Rectal smooth muscle tissue (tissue), 1 donor: ENCODE measurements at regions not wholly inside any gene's neighbourhood (a gene's known extent, or its start where the extent isn't known, plus 50 kb on each side); places are given as distances from the start of the nearest gene placed in this dataset.

Experiments used
- H3K27ac ChIP-seq: one replicate; pipeline ENCODE4 v1.7.0; 2013; ENCODE audit warnings: low read depth, low read length, inconsistent platforms
- H3K27me3 ChIP-seq: one replicate; pipeline ENCODE4 v1.7.0; 2013; ENCODE audit warnings: low read length; ENCODE audit not compliant: control insufficient read depth, insufficient read depth
- H3K36me3 ChIP-seq: one replicate; pipeline ENCODE4 v1.7.0; 2013; ENCODE audit warnings: low read length; ENCODE audit not compliant: control insufficient read depth, insufficient read depth
- H3K4me1 ChIP-seq: one replicate; pipeline ENCODE4 v1.7.0; 2013; ENCODE audit warnings: low read length; ENCODE audit not compliant: control insufficient read depth, insufficient read depth
- H3K4me3 ChIP-seq: one replicate; pipeline ENCODE4 v1.7.0; 2013; ENCODE audit warnings: low read length
- H3K9ac ChIP-seq: one replicate; pipeline ENCODE4 v1.7.0; 2013; ENCODE audit warnings: low read length

DNA sequence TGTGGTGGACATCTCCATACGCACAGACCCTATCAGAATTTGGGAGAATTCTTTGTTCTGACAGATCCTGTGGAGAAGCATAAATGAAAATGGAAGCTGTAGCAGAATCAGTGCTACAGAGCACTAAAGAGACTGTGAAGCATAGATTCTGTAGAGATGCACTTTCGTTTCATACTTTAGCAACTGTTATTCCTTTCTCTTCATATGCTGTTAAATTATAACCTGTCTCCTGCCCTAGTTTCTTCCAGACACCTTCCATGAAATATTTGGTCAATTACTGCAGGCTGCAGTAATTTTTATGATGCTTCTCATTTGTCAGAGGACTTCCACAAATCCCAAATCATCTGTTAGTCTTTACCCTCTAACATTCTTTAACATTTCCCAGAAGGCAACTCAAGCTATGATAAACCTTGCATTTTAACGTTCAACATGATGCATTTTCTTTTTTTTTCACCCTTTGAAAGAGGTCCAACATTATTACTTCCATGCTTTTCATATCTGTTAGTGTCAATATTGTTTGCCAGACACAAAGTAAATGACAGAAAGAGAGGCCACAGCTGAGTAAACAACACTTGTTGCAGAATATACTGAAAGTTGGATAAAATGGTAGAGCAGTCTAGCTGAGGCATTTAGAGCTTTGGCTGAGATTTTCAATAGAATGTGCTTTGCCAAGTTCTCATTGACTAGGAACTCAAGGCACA, 412.7 kb downstream of the LMO7 start:
- no peak overlapping the region for H3K9ac ChIP-seq
- no peaks in the 10 kb centered on the region for H3K27me3 ChIP-seq
- H3K27ac ChIP-seq = no peak overlapping the region
- no peaks in the 10 kb centered on the region for H3K4me1 ChIP-seq
- H3K36me3 ChIP-seq = no peaks in the 10 kb centered on the region
- no peak overlapping the region for H3K4me3 ChIP-seq

- H3K27me3 ChIP-seq = no peaks in the 10 kb centered on the region
- H3K27ac ChIP-seq = no peak overlapping the region
- no peaks in the 10 kb centered on the region for H3K36me3 ChIP-seq
- no peak overlapping the region for H3K4me3 ChIP-seq
- H3K4me1 ChIP-seq = no peaks in the 10 kb centered on the region
- H3K9ac ChIP-seq = no peak overlapping the region
Measured at GRCh38 chr13:76048131-76048530, 412.0 kb downstream of the LMO7 start.

DNA sequence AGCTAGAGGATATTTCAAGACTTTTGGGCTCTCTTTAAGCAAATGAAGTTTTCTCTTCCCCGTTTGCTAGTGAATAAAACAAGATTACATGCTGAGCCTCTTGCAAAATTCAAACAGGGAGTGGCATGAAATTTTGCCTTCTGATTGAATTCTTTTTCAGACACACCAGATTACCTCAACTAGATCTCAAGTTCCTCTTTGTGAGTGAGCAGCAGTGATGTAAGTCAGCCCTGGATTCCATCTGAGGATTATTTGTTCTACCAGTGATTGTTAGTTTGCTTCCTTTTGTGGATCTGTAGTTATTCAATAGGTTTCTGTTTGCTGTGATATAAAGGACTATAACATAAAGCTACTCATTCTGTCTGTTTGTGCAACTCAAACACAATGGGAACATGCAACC, 407.7 kb downstream of the LMO7 start:
- H3K27ac ChIP-seq = no peak overlapping the region
- no peaks in the 10 kb centered on the region for H3K36me3 ChIP-seq
- no peak overlapping the region for H3K9ac ChIP-seq
- no peaks in the 10 kb centered on the region for H3K27me3 ChIP-seq
- H3K4me1 ChIP-seq = no peaks in the 10 kb centered on the region
- no peak overlapping the region for H3K4me3 ChIP-seq

GRCh38 chr13:76038920-76039716, 403.0 kb downstream of the LMO7 start:
- H3K36me3 ChIP-seq = no peaks in the 10 kb centered on the region
- no peak overlapping the region for H3K27ac ChIP-seq
- H3K27me3 ChIP-seq = no peaks in the 10 kb centered on the region
- H3K4me3 ChIP-seq = no peak overlapping the region
- H3K9ac ChIP-seq = no peak overlapping the region
- no peaks in the 10 kb centered on the region for H3K4me1 ChIP-seq

- Histone ChIP-seq H3K9ac (no peak overlapping the region), H3K27me3 (no peaks in the 10 kb centered on the region), H3K4me3 (no peak overlapping the region), H3K27ac (no peak overlapping the region), H3K4me1 (no peaks in the 10 kb centered on the region), H3K36me3 (no peaks in the 10 kb centered on the region)
Measured at GRCh38 chr13:76036176-76036575, 400.0 kb downstream of the LMO7 start.

DNA sequence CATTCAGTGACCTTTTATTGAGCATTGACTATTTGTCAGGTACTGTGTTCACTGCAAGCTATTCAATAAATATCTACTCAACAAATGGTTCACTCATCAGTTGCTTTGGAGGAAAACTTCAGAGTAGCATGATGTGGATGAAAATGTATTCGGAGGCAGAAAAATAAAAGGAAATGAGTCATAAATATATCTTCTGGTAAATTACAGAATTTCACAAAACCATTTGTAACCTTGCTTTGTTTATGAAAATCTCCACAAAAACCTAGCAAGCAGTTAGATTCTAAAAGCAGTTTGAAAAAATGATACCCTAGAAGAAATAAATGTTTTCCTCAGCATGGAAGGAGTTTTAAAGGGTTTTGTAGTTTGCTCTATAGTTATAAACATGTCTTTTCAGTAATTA, 399.6 kb downstream of the LMO7 start:
- Histone ChIP-seq H3K27ac (no peak overlapping the region), H3K9ac (no peak overlapping the region), H3K4me1 (no peaks in the 10 kb centered on the region), H3K36me3 (no peaks in the 10 kb centered on the region), H3K4me3 (no peak overlapping the region), H3K27me3 (no peaks in the 10 kb centered on the region)

- Histone ChIP-seq H3K4me1 (no peaks in the 10 kb centered on the region), H3K27ac (no peak overlapping the region), H3K4me3 (no peak overlapping the region), H3K27me3 (no peaks in the 10 kb centered on the region), H3K9ac (no peak overlapping the region), H3K36me3 (no peaks in the 10 kb centered on the region)
Measured at GRCh38 chr13:76029706-76030105, 393.6 kb downstream of the LMO7 start.

DNA sequence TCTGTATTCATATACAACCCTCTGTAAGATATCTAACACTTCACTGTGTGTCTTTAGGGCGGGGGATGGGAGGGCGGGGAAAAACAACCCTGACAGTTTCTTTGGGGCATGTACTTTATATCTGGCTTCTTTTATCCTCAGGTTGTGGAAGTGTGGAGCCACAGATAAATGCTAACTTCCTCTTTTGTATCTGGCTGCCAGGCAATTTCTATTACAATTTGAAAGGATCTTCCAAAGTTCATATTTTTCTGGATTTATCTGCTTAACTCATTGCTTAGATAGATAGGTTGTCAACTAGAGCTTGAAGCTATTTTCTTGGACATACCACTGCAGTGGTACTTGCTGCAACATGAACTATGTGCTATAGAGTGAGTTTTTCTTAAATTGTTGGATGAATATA, 393.0 kb downstream of the LMO7 start:
- Histone ChIP-seq H3K27ac (no peak overlapping the region), H3K4me1 (no peaks in the 10 kb centered on the region), H3K9ac (no peak overlapping the region), H3K4me3 (no peak overlapping the region), H3K36me3 (no peaks in the 10 kb centered on the region), H3K27me3 (no peaks in the 10 kb centered on the region)

GRCh38 chr13:76027131-76027530, 391.0 kb downstream of the LMO7 start:
- Histone ChIP-seq H3K9ac (no peak overlapping the region), H3K4me3 (no peak overlapping the region), H3K27ac (no peak overlapping the region), H3K36me3 (no peaks in the 10 kb centered on the region), H3K4me1 (no peaks in the 10 kb centered on the region), H3K27me3 (no peaks in the 10 kb centered on the region)

DNA sequence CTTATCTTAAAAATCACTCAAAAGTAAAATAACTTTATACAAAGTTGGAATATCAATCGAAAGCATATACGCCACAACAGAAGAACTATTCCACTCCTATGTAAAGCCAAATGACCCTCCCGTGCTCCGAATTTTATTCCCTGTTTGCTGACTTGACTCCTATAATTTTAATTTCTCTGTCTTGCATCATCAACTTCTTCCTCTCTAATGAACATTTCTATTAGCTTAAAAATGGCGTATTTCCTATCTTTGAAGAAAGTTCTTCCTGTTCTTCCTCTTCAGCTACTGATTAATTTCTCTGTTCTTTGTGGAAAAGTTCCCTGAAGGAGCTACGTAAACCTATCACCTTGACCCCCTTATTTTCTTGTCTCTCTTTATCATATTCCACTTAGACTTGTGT, 389.3 kb downstream of the LMO7 start:
- no peaks in the 10 kb centered on the region for H3K36me3 ChIP-seq
- H3K27me3 ChIP-seq = no peaks in the 10 kb centered on the region
- no peaks in the 10 kb centered on the region for H3K4me1 ChIP-seq
- H3K27ac ChIP-seq = no peak overlapping the region
- H3K4me3 ChIP-seq = no peak overlapping the region
- no peak overlapping the region for H3K9ac ChIP-seq

DNA sequence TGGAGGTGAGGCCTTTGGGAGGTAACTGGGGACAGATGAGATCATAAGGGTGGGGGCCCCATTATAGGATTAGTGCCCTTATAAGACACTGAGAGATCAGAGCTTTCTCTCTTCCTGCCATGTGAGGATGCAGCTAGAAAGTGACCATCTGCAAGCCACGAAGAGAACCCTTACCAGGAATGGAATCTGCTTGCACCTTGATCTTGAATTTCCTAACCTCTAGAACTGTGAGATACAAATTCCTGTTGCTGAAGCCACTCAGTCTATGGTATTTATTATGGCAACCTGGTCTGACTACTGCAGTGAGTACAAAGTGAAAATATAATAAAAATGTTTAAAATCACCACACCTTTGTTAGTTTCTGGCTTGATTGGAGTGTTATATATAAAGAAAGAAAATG, 388.0 kb downstream of the LMO7 start:
- no peak overlapping the region for H3K9ac ChIP-seq
- H3K27me3 ChIP-seq = no peaks in the 10 kb centered on the region
- no peaks in the 10 kb centered on the region for H3K36me3 ChIP-seq
- no peak overlapping the region for H3K27ac ChIP-seq
- H3K4me3 ChIP-seq = no peak overlapping the region
- H3K4me1 ChIP-seq = no peaks in the 10 kb centered on the region

- Histone ChIP-seq H3K4me3 (no peak overlapping the region), H3K36me3 (no peaks in the 10 kb centered on the region), H3K27me3 (no peaks in the 10 kb centered on the region), H3K27ac (no peak overlapping the region), H3K9ac (no peak overlapping the region), H3K4me1 (no peaks in the 10 kb centered on the region)
Measured at GRCh38 chr13:76023652-76024051, 387.5 kb downstream of the LMO7 start.

GRCh38 chr13:76020421-76020955, 384.4 kb downstream of the LMO7 start:
- H3K27ac ChIP-seq = no peak overlapping the region
- H3K36me3 ChIP-seq = no peaks in the 10 kb centered on the region
- H3K4me1 ChIP-seq = no peaks in the 10 kb centered on the region
- no peak overlapping the region for H3K9ac ChIP-seq
- H3K27me3 ChIP-seq = no peaks in the 10 kb centered on the region
- no peak overlapping the region for H3K4me3 ChIP-seq
